ENCODE measurements at regions not wholly inside any gene's neighbourhood (a gene's known extent, or its start where the extent isn't known, plus 50 kb on each side); places are given as distances from the start of the nearest gene placed in this dataset.

GRCh38 chr5:61657686-61658085, 325.6 kb downstream of the ZSWIM6 start:
- TF ChIP-seq ZBTB33 (IDR thresholded peaks at IDR 0.05) (no peak), HNF4G (IDR thresholded peaks at IDR 0.05) (no peak), RXRA (IDR thresholded peaks at IDR 0.05) (no peak), CTCF (IDR thresholded peaks at IDR 0.05; ENCODE audit: low read depth, low read length, missing input control) (no peak), JUND (IDR thresholded peaks at IDR 0.05) (no peak), FOXA2 (IDR thresholded peaks at IDR 0.05) (no peak), YY1 (IDR thresholded peaks at IDR 0.05) (no peak), ATF3 (IDR thresholded peaks at IDR 0.05) (no peak), TAF1 (conservative IDR thresholded peaks at IDR 0.05) (no peak), HNF4A (conservative IDR thresholded peaks at IDR 0.05) (no peak), EGR1 (IDR thresholded peaks at IDR 0.05; ENCODE audit: low read depth in 2 of 2) (no peak), SP1 (IDR thresholded peaks at IDR 0.05) (no peak), GABPA (IDR thresholded peaks at IDR 0.05 in 1 of 2, conservative IDR thresholded peaks at IDR 0.05 in 1 of 2) (no peak), FOXA1 (IDR thresholded peaks at IDR 0.05) (no peak), REST (IDR thresholded peaks at IDR 0.05) (no peak), MAX (IDR thresholded peaks at IDR 0.05) (no peak), NR2F2 (IDR thresholded peaks at IDR 0.05) (no peak), RAD21 (IDR thresholded peaks at IDR 0.05) (no peak)
- no peak overlapping the region for H3K27ac ChIP-seq (ENCODE audit: low read depth in 1 of 2, low read length in 2 of 2)
- no peak overlapping the region for H3K9ac ChIP-seq (ENCODE audit: low read depth in 1 of 2, low read length in 2 of 2)
- no peaks in the 10 kb centered on the region for H3K36me3 ChIP-seq (ENCODE audit: control insufficient read depth in 4 of 4, insufficient read depth in 3 of 4, low read depth in 1 of 4, low read length in 3 of 4)
- no peaks in the 10 kb centered on the region for H3K4me1 ChIP-seq (ENCODE audit: control insufficient read depth in 4 of 4, insufficient read depth in 4 of 4, low read length in 3 of 4)
- H3K4me3 ChIP-seq (ENCODE audit: low read depth in 1 of 3, low read length in 3 of 3) = no peak overlapping the region
- no peak for DNase-seq (ENCODE audit: low spot score)
- H3K9me3 ChIP-seq (ENCODE audit: control insufficient read depth in 4 of 4, low read length in 3 of 4) = no peaks in the 10 kb centered on the region
- 74% methylated on average over 3 of the region's 3 CpGs for WGBS
- H3K27me3 ChIP-seq (ENCODE audit: control insufficient read depth in 4 of 4, insufficient read depth in 4 of 4, low read length in 3 of 4) = no peaks in the 10 kb centered on the region
